Type B pancreatic cell (in vitro differentiated cells): ENCODE measurements at regions not wholly inside any gene's neighbourhood (a gene's known extent, or its start where the extent isn't known, plus 50 kb on each side); places are given as distances from the start of the nearest gene placed in this dataset.

Experiments
- DNase-seq: peaks from one replicate; pipeline ENCODE4 v3.0.0; 2021; ENCODE audit warnings: mixed read lengths; ENCODE audit not compliant: unreplicated experiment; ENCODE audit errors: extremely low spot score
- H3K27ac Mint-ChIP-seq: 2 replicates; pipeline ENCODE4 v1.8.0; 2021; ENCODE audit warnings: mild to moderate bottlenecking, mixed read lengths
- H3K27me3 Mint-ChIP-seq: 2 replicates; pipeline ENCODE4 v1.8.0; 2021; ENCODE audit warnings: mixed read lengths
- H3K36me3 Mint-ChIP-seq: 2 replicates; pipeline ENCODE4 v1.8.0; 2021; ENCODE audit warnings: mixed read lengths
- H3K4me1 Mint-ChIP-seq: one replicate; pipeline ENCODE4 v1.8.0; 2021; ENCODE audit warnings: mixed read lengths; ENCODE audit not compliant: unreplicated experiment
- H3K4me3 Mint-ChIP-seq: 2 replicates; pipeline ENCODE4 v1.8.0; 2021; ENCODE audit warnings: mild to moderate bottlenecking, mixed read lengths
- H3K9me3 Mint-ChIP-seq: 2 replicates; pipeline ENCODE4 v1.8.0; 2021; ENCODE audit warnings: mixed read lengths
- CTCF ChIP-seq: fragments of 200-600 bp; sonication (generic); conservative IDR thresholded peaks from 2 replicates; pipeline ENCODE4 v1.5.0; 2021; ENCODE audit warnings: antibody characterized with exemption, mild to moderate bottlenecking

GRCh38 chr5:62197697-62198096 lies 108.3 kb upstream of the KIF2A start:
- no peak for DNase-seq
- peaks cover 2% of the 10 kb centered on the region for H3K9me3 Mint-ChIP-seq
- H3K4me1 Mint-ChIP-seq: no peaks in the 10 kb centered on the region
- TF ChIP-seq CTCF: no peak
- no peak overlapping the region for H3K27ac Mint-ChIP-seq
- H3K36me3 Mint-ChIP-seq: no peaks in the 10 kb centered on the region
- H3K4me3 Mint-ChIP-seq: no peak overlapping the region
- peaks cover 17% of the 10 kb centered on the region for H3K27me3 Mint-ChIP-seq

GRCh38 chr5:62198421-62198820 lies 107.6 kb upstream of the KIF2A start:
- Mint-ChIP-seq H3K27ac (no peak overlapping the region), H3K36me3 (no peaks in the 10 kb centered on the region), H3K4me1 (no peaks in the 10 kb centered on the region), H3K27me3 (peaks cover 20% of the 10 kb centered on the region), H3K9me3 (no peaks in the 10 kb centered on the region), H3K4me3 (no peak overlapping the region)
- DNase-seq: no peak
- TF ChIP-seq CTCF: no peak

GRCh38 chr5:62199792-62200716 lies 106.0 kb upstream of the KIF2A start:
- H3K27me3 Mint-ChIP-seq: peaks cover 20% of the 10 kb centered on the region
- TF ChIP-seq CTCF: no peak
- H3K4me1 Mint-ChIP-seq: no peaks in the 10 kb centered on the region

GRCh38 chr5:62206150-62206829 lies 99.7 kb upstream of the KIF2A start:
- peaks cover 9% of the 10 kb centered on the region for H3K27me3 Mint-ChIP-seq
- DNase-seq: no peak

More at GRCh38 chr5:62199792-62200716, 106.0 kb upstream of the KIF2A start:
- H3K36me3 Mint-ChIP-seq: no peaks in the 10 kb centered on the region
- no peaks in the 10 kb centered on the region for H3K9me3 Mint-ChIP-seq
- no peak for DNase-seq
- H3K4me3 Mint-ChIP-seq: no peak overlapping the region
- H3K27ac Mint-ChIP-seq: no peak overlapping the region

More at GRCh38 chr5:62206150-62206829, 99.7 kb upstream of the KIF2A start:
- Mint-ChIP-seq H3K27ac (no peak overlapping the region), H3K4me3 (no peak overlapping the region), H3K36me3 (no peaks in the 10 kb centered on the region), H3K9me3 (no peaks in the 10 kb centered on the region), H3K4me1 (peaks cover 6% of the 10 kb centered on the region)
- no peak for TF ChIP-seq CTCF
